ENCODE measurements at regions not wholly inside any gene's neighbourhood (a gene's known extent, or its start where the extent isn't known, plus 50 kb on each side); places are given as distances from the start of the nearest gene placed in this dataset.
A peak's percentile ranks its signal among the peaks of the same experiment; 100 is the strongest.

DNA sequence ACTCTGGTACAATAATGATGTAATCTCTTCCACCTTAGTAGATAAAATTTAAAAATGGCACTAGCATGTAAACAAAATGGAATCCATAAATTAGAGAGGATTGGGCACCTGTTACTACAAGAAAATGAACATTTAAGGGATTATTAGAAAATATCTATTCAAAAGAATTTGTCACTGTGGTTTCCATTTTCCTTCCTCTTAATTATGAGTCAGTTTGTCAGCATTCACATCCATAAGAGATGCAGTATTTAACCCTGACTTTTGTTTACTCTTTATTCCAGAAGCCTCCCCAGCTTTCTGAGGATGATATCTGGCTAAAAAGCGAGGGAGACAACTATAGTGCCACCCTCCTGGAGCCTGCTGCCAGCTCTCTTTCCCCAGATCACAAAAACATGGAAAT is 72.1 kb downstream of the C9orf152 start:
- DNase-seq (ENCODE audit: low spot score in 2 of 2), result no peak
- H3K4me3 ChIP-seq, result no peak overlapping the region
- TF ChIP-seq POLR2A (IDR thresholded peaks at IDR 0.05) (no peak), POLR2AphosphoS5 (IDR thresholded peaks at IDR 0.05) (no peak)
- TF ChIP-seq, protein P1, sequence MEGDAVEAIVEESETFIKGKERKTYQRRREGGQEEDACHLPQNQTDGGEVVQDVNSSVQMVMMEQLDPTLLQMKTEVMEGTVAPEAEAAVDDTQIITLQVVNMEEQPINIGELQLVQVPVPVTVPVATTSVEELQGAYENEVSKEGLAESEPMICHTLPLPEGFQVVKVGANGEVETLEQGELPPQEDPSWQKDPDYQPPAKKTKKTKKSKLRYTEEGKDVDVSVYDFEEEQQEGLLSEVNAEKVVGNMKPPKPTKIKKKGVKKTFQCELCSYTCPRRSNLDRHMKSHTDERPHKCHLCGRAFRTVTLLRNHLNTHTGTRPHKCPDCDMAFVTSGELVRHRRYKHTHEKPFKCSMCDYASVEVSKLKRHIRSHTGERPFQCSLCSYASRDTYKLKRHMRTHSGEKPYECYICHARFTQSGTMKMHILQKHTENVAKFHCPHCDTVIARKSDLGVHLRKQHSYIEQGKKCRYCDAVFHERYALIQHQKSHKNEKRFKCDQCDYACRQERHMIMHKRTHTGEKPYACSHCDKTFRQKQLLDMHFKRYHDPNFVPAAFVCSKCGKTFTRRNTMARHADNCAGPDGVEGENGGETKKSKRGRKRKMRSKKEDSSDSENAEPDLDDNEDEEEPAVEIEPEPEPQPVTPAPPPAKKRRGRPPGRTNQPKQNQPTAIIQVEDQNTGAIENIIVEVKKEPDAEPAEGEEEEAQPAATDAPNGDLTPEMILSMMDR (IDR thresholded peaks at IDR 0.05), result no peak
- no peak overlapping the region for H3K27ac ChIP-seq
- H3K36me3 ChIP-seq, result no peaks in the 10 kb centered on the region
- no peaks in the 10 kb centered on the region for H3K27me3 ChIP-seq
- intact Hi-C loops (cut with DNase I; ENCODE audit: low total_unique reads), result no loop called here
- no peaks in the 10 kb centered on the region for H3K9me3 ChIP-seq
- H3K4me1 ChIP-seq, result peaks cover 0 to 4% of the 10 kb centered on the region in 2 donors

- H3K27me3 ChIP-seq, result no peaks in the 10 kb centered on the region
- TF ChIP-seq POLR2AphosphoS5 (IDR thresholded peaks at IDR 0.05), result no peak
- no peak for TF ChIP-seq POLR2A (IDR thresholded peaks at IDR 0.05)
- TF ChIP-seq, protein P1 (IDR thresholded peaks at IDR 0.05), result no peak
- H3K27ac ChIP-seq, result no peak overlapping the region
- DNase-seq (ENCODE audit: low spot score in 2 of 2), result no peak
- intact Hi-C loops (cut with DNase I; ENCODE audit: low total_unique reads), result no loop called here
- no peaks in the 10 kb centered on the region for H3K36me3 ChIP-seq
- H3K9me3 ChIP-seq, result no peaks in the 10 kb centered on the region
- no peak overlapping the region for H3K4me3 ChIP-seq
- H3K4me1 ChIP-seq, result peaks cover 0 to 7% of the 10 kb centered on the region in 2 donors
These were observed 71.2 kb downstream of the C9orf152 start for GRCh38 chr9:110136802-110137201.

GRCh38 chr9:110140276-110140675 is 67.7 kb downstream of the C9orf152 start:
- H3K27me3 ChIP-seq, result no peaks in the 10 kb centered on the region
- intact Hi-C loops (cut with DNase I; ENCODE audit: low total_unique reads), result no loop called here
- TF ChIP-seq, protein P1 (IDR thresholded peaks at IDR 0.05), result no peak
- TF ChIP-seq POLR2A (IDR thresholded peaks at IDR 0.05), result no peak
- TF ChIP-seq POLR2AphosphoS5 (IDR thresholded peaks at IDR 0.05), result no peak
- no peaks in the 10 kb centered on the region for H3K9me3 ChIP-seq
- no peaks in the 10 kb centered on the region for H3K36me3 ChIP-seq
- peaks cover 0 to 7% of the 10 kb centered on the region in 2 donors for H3K4me1 ChIP-seq
- DNase-seq (ENCODE audit: low spot score in 2 of 2), result no peak
- H3K4me3 ChIP-seq, result no peak overlapping the region
- peak overlapping the region; percentile 29 to 80 for H3K27ac ChIP-seq

DNA sequence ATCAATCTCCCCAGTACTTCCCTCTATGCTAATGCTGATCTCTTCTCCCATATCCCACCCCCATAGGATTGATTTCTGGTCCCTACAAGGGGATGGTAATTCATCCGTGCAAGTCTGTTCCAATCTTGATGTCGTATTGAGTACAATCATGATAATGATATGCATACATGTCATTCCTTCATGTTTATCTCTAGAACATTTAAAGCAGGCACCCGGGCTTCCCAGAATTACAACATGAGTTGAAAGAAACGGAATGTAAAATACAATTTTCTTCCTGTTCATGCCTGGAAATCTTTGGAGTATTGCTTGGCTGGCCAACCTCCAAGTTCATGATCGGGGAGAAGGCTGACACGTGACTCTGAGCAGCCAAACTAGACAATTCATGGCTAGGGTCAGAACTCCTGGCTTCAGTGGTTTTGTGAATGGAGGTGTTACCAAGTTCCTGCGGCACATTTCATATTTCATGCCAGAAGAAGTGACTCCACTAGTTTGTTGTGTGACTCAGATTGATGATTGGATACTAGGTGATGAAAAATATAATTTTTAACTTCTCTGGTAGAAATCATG is 66.6 kb downstream of the C9orf152 start:
- Histone ChIP-seq H3K4me3 (no peak overlapping the region), H3K27ac (peak overlapping the region; percentile 29 to 80), H3K4me1 (peaks cover 0 to 7% of the 10 kb centered on the region in 2 donors), H3K27me3 (no peaks in the 10 kb centered on the region), H3K9me3 (no peaks in the 10 kb centered on the region), H3K36me3 (no peaks in the 10 kb centered on the region)
- DNase-seq (ENCODE audit: low spot score in 2 of 2), result peak in 1 of 2 donors; percentile 77
- intact Hi-C loops (cut with DNase I; ENCODE audit: low total_unique reads), result no loop called here
- peak in 2 of 3 donors; percentile 40 to 69 for TF ChIP-seq POLR2AphosphoS5 (IDR thresholded peaks at IDR 0.05)
- TF ChIP-seq, protein P1 (IDR thresholded peaks at IDR 0.05), result no peak

GRCh38 chr9:110142253-110142652 is 65.7 kb downstream of the C9orf152 start:
- peak overlapping the region in 1 of 2 donors; percentile 29 for H3K27ac ChIP-seq
- no peak for TF ChIP-seq POLR2AphosphoS5 (IDR thresholded peaks at IDR 0.05)
- no peak for TF ChIP-seq POLR2A (IDR thresholded peaks at IDR 0.05)
- TF ChIP-seq, protein P1 (IDR thresholded peaks at IDR 0.05), result no peak

More at GRCh38 chr9:110142253-110142652, 65.7 kb downstream of the C9orf152 start:
- no peak for DNase-seq (ENCODE audit: low spot score in 2 of 2)
- Histone ChIP-seq H3K36me3 (no peaks in the 10 kb centered on the region), H3K27me3 (no peaks in the 10 kb centered on the region), H3K4me1 (peaks cover 0 to 7% of the 10 kb centered on the region in 2 donors), H3K4me3 (no peak overlapping the region), H3K9me3 (no peaks in the 10 kb centered on the region)
- intact Hi-C loops (cut with DNase I; ENCODE audit: low total_unique reads), result no loop called here
